Fibroblast of the conjunctiva (primary cell): ENCODE measurements at regions not wholly inside any gene's neighbourhood (a gene's known extent, or its start where the extent isn't known, plus 50 kb on each side); places are given as distances from the start of the nearest gene placed in this dataset.
"Not testable (repeated sequence)": the region's sequence is repeated elsewhere in the genome, so short reads cannot be mapped to it uniquely, and the experiment has no call there.

ENCODE experiments used
- DNase-seq: peaks from one replicate; pipeline ENCODE4 v3.0.0-alpha.2; 2010; ENCODE audit warnings: low read depth

DNA sequence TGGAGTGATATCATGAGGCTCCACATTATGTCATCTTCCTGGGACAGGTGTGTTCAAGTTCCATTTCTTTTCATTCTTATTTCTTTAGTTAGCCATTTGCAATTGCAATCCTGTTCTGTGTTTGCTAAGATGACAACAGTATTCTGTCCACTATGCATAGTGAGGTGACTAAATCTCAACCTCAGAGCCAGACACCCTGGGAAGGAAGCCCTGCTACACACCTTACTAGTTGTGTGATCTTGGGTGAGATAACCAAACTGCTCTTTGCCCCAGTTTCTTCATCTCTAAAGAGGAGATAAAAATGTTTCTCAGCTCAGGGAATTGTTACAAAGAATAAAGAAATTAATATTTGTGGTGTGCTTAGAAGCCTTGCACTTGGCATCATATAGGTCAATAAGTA, 215.1 kb upstream of the RPS23 start:
- no peak for DNase-seq

DNA sequence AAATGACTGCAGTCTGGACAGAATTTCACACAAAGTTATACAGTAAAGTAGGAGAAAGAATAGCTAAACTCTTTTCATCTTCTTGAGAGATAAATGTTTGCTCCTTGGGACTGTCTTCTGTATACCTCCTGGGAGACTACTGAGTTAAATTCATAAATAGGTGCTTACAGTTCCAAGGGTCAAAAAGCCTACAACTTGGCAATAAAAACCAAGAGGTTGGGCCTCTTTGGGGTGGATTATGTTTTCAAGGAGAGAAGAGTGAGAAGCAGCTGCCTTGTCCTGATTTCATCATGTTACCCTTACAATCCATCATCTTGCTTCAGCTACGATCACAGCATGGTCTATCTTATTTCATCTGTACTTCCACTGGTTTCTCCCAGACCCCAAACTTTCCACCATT, 213.2 kb upstream of the RPS23 start:
- no peak for DNase-seq

DNA sequence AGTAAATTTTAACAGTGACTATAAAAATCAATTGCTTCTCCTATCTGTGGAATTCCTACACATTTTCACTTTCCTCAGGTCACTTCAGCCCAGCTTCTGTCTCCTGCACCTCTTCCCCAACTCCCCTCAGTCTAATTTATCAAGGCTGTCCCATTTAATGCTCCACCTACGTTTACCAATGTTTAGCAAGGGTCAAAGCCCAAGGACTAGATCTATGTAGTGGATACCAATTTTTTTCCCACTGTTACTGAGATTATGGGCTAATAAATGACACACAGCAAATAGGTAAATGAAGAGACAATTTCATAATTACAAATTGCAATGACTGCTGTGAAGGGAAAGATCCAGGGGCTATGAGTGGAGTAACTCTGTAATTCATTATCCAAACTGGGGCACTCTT, 211.5 kb upstream of the RPS23 start:
- no peak for DNase-seq

GRCh38 chr5:82487131-82487530, 209.0 kb upstream of the RPS23 start:
- no peak for DNase-seq

- no peak for DNase-seq
Observed at GRCh38 chr5:82480331-82480730, 202.2 kb upstream of the RPS23 start.

- no peak for DNase-seq
Observed at GRCh38 chr5:82476155-82476554, 198.0 kb upstream of the RPS23 start.

DNA sequence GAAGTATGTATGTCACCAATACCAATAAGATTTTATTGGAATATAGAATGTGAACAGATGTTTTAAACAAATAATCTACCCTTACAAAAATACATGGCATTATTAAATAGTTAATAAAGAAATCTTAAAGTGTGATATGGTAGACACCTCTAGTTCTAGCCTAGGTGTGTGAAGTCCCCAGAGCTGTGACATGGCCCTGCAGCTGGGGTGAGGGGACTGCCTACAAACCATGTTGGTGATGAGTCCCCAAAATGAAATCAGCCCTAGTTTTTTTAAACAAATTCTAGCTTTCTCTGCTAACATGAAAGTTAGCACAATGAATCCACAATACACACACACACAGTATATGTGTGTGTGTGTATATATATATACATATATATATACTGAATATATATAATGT, 195.1 kb upstream of the RPS23 start:
- no peak for DNase-seq

DNA sequence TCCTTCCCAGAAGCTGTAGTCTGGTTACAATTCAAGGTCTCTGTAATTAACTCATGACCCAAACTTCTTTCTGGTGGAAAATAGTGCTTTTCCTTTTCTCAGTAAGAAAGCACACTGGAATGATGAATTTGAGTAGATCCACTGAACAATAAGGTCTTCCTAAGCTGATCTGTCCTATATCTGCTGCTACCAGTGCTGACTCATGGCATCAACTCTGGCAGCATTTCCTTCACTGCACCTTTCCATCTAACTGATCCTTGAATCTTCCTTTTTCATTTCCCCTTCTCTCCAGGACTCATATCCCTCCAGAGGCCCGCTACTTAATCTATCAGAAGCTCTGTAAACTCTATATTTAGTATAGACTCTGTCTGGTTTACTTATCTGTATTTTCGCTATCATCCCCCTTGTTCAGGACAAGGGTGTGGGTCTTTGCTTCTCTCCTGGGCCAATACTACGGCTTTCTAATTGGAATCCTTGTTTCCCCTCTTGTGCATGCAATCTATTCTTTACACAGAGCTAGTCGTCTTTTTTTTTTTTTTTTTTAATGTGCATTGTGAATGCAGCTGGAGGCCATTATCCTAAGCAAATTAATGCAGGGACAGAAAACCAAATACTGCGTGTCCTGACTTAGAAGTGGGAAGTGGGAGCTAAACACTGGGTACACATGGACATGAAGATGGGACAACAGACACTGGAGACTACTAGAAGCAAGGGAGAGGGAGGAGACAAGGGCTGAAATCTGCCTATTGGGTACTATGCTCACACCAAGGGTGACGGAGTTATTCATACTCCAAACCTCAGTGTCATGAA, 192.2 kb upstream of the RPS23 start:
- no peak for DNase-seq

DNA sequence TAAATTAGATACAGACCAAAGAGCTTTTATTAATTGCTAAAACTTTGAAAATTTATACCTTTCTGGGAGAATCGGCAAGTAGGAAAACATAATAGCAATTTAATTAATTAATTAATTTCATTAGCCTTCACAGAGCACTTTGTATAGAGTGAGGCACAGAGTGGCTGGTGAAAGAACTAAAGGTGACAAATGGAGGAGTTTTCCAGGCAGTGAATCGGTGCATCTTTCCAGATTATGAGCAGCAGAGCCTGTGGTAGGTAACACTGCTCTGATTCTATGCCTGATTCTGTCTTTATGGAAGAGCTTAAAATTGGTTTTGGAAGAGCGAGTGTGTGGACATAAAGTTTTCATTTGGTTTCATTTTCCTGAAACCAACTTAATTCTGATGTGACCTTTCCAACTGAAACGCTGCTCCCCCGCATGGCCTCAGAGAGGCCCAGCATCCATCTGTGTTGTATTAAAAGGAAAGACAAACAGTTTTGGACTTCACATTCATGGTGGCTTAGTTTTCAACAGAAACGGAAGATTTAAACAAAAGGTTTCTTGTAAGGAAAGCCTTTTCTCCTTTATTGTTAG, 188.9 kb upstream of the RPS23 start:
- peak; percentile 63 for DNase-seq

DNA sequence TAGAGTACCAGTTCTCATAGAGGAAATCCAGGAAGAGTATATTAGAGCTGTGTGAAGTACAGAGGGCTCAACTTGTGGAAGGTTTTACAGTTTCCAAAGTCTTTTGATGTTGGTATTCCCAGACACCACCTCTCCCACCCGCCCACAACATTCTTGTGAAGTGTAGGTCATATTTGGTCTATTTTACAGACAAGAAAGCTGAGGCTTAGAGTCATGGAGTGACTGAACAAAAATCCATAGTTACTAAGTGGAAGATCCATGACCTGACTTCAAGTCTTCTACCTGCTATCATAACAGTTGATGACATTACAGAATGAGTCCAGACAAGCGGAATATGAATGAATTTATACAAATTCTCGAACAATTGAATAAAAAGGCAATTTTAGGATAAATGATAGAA, 187.1 kb upstream of the RPS23 start:
- DNase-seq: no peak

- no peak for DNase-seq
Observed at GRCh38 chr5:82459626-82460025, 181.5 kb upstream of the RPS23 start.

- not testable (repeated sequence) for DNase-seq
Observed at GRCh38 chr5:82455317-82455716, 177.2 kb upstream of the RPS23 start.

DNA sequence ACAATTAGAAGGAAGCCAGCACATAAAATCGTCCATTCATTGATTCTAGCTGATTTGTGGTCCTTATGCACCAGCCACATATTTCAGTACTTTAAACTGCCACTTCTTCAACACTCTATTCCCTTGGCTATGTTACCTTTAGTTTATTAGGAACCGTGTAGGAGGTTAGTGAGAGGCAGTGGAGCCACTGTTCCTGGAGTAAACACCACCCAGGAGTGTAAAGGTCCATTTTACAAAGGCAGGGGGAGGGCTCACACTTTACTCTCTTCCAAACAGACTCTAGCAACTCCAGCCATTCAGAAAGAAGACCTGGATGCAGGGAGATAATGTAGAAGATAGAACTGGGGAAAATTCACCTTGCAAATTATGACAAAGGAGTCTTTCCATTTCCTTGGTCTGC, 170.2 kb upstream of the RPS23 start:
- no peak for DNase-seq

- no peak for DNase-seq
Observed at GRCh38 chr5:82447913-82448312, 169.8 kb upstream of the RPS23 start.

DNA sequence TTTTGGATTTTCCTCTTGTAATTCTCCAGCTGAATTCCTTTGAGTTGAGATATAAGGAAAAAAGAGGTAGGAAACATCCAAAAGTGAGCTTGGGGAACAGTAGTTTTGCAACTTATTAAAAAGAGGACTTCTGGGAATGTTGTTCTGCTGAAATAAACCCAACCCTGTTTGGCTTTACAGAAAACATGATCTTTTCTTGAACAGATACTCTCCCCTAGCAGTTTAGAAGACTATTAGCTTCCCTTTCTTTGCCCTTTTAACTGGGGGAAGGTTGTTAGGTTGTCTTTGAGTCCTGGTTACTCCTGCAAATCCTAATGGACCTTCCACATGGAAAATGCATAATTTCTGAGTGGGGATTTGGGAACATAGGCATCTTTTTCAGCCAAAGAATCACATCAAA, 168.7 kb upstream of the RPS23 start:
- no peak for DNase-seq

DNA sequence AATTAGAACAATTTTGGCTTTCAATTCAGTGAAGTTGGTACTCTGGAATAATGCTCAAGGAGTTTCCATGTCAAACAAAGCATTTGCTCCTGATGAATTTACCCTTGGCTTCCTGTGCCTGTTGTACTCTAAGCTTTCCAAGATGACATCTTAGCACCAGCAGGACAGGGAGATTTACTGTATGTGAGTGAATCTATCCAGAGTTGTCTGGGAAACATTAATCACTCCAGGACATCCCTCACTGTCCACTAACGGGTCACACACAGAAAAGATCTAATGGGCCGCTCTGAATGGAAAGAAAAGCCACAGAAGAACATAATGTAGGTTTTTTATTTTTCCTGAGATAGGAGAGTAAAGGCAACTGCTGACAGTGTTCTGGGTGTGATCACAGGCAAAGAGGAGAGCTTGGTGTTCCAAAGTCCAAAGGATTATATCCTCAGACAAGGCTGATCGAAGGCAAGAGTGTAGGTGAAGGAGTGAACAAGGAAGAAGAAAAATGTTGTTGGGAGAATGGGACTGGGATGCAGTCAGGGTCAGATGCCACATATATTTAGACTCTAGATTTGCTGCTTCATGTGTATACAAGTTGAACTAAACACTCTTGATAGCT, 167.7 kb upstream of the RPS23 start:
- no peak for DNase-seq

DNA sequence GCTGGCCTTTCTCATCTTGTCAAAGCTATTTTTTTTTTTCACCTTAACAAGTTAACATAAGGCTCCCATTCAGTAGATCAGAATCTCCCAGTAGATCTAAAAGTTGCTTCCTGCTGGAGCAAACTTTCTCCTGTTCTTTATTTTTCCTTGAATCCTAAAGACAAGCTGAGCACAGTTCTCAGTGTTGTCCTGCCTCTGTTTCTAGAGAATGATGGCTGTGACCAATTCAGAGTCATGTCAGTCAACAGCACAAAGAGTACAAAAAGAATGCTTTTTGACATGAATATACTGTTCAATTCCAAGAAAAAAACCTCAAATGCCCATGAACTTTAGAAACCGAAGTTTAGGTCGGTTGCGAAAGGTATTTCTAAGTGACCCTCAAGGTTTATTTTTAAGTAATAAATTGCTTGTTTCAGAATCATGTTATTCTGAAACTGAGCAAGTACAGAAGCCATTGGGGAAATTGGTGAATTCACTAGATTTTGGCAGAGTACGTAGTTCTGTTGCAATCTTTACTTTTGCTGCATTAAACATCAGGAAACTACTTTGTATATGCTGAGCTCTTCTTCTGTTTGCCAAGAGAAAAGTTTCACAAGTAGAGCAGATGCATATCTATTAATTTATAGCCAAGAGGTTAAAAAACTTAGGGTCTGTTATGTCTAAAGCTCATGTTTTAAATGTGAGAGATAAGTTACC, 161.7 kb upstream of the RPS23 start:
- peak; percentile 43 for DNase-seq

- DNase-seq: not testable (repeated sequence)
Observed at GRCh38 chr5:82437565-82437964, 159.4 kb upstream of the RPS23 start.

GRCh38 chr5:82436291-82436690, 158.1 kb upstream of the RPS23 start:
- no peak for DNase-seq

DNA sequence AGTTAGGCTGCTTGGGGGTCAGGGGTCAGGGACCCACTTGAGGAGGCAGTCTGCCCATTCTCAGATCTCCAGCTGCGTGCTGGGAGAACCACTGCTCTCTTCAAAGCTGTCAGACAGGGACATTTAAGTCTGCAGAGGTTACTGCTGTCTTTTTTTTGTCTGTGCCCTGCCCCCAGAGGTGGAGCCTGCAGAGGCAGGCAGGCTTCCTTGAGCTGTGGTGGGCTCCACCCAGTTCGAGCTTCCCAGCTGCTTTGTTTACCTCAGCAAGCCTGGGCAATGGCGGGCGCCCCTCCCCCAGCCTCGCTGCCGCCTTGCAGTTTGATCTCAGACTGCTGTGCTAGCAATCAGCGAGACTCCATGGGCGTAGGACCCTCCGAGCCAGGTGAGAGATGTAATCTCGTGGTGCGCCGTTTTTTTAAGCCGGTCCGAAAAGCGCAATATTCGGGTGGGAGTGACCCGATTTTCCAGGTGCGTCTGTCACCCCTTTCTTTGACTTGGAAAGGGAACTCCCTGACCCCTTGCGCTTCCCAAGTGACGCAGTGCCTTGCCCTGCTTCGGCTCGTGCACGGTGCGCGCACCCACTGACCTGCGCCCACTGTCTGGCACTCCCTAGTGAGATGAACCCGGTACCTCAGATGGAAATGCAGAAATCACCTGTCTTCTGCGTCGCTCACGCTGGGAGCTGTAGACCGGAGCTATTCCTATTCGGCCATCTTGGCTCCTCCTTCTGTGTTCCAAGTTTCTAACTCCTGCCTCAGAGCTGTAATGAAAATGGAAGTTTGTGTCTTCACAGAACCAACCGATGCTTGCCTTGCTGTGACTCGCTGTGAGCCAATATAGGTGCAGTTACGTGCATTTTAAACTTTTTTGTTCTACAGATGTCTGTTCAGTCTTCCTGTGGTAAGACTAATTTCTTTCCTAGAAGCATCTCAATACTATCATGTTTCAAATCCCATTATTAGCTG, 156.8 kb upstream of the RPS23 start:
- DNase-seq: not testable (repeated sequence)

DNA sequence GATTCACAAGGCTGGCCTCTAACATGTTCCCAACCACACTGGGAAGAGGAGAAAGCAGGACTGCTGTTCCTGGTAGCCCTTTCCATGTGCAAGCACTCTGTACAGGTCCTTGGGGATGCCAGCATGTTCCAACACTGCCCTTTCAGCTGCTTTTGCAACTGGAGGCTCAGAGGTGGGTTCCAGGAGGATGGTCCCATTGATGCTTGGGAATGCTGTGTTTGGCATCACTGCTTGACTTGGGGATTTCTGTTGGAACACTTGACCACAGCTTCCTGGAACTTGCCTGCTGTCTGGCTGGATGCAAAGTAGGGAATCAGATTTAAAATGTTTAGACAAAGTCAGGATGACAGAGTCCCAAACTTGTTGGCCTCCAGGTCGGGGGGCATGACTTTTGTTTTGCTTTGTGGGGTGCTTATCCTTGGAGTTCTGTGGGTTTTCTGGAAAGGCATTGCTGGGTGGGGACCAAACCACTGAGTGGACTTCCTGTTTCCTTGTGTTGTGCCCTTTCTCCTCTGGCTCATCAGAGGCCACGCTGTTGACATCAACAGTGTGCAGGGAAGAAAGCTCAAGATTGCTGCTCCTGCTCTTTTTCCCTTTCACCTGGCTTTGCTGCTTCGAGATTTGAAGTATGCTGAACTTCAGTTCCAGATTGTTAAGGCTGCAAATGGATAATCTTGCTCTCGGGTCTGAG, 148.5 kb upstream of the RPS23 start:
- DNase-seq: no peak
